ENCODE measurements at regions not wholly inside any gene's neighbourhood (a gene's known extent, or its start where the extent isn't known, plus 50 kb on each side); places are given as distances from the start of the nearest gene placed in this dataset.

DNA sequence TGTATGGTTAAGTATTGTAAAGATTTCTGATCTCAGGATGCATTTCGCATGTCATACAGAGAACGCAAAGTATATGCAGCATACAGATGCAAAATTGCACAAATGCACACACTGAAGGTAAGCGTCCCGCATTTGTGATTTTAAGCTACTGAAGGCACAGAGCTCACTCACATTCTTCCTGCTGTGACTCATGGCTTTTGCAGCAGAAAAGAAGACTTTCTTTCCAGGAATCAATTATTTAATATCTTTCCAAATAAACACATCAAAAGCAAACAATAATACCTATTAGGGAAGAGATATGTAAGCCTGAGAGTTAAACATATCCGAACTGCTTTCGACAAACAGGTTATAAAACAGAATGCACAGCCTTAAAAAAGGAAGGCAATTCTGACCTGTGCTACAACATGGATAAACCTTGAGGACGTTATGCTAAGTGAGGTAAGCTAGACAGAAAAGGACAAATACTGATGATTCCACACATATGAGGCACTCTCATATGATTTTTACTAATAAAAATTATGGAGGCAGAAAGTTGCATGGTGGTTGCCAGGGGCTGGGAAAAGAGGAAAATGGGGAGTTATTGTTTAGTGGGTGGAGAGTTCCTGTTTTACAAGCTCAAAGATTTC is 109.0 kb downstream of the TFAP2A start:
- no peak for DNase-seq (ENCODE audit: low spot score)

DNA sequence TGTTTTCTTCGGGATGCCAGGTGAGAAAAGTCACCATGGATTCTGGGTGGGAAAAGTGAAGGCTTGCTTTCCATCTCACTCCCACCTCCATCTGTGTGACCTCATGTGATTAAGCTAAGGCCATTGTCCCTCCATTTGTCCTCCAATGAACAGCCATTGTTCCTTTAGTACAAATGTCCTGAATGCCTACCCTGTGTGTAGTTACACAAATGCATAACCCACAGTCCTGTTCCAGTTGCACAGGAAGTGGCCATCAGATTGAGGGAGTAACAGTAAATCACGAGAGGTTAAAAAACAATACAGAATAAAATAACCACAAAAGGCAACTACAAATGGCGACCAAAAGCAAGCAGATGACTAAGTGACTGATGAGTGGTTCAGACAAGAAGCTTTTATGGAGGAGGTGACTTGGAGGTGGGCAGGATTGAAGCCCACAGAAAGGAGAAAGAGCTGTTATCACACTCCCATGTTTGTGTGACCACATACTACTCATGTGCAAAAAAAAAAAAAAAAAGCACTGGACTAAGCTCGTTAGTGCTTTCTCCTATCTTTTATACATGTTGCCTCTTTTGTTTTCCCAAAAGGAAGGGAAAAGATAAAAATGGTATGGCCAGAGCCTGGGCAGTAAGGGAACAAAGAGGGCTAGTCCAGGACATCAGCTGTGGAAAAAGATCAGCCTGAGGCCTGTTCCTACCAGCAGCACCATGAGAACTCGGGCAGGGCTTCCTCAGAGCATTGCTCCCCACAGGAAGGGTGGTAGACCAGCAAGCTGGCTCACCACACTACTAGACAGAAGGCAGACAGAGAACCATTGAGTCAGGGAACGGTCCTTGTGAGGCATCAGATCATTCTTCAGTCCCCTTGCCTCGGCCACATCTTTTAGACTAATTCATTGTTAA is 111.0 kb downstream of the TFAP2A start:
- DNase-seq (ENCODE audit: low spot score): no peak

DNA sequence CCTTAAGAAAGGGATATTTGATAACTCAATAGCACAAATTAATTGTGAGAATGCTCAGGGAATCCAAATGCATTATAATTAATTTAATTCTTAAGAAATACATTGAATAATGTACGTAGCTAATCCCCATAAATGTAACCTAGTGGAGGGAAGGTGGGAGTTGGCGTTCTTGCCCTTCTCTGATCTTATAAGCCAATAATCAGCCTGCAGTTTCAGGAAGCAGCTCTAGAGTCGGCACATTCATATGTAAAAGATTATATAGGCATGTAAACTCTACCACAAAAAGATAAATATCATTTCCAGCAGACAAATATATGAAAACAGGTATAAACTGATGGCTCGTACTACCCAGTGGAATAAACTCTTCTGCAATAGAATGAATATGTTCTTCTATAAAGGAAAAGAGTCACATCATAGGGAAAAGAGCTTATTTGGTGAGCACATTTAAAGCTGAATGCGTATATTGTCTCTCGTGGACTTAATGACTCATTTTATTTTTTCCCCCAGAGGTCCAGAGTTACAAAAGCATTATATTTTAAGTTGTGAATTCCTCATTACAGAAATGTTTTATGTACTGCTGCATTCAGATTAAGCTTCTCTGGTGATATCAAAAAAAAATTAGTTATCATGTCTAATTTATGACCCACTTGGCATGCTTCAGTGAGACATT is 112.2 kb downstream of the TFAP2A start:
- DNase-seq (ENCODE audit: low spot score): no peak

DNA sequence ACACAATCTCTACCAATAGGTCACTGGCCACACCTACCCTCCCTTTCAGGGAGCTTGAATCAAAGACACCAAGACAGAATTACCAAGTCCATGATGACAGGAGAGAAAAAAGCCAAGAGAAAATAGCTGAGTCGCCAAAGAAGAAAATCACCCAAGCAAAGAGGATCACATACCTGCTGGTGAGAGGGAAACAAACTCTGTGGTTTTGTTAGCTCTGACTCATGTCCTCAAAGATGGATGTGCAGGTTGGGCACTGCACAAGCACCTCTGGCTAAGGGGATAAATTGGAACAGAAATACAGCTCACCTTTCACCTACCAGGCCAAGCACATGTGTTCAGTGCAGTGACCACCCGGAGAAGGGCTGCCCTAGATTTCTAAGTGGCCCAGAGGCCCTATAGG is 114.8 kb downstream of the TFAP2A start:
- DNase-seq (ENCODE audit: low spot score): no peak

DNA sequence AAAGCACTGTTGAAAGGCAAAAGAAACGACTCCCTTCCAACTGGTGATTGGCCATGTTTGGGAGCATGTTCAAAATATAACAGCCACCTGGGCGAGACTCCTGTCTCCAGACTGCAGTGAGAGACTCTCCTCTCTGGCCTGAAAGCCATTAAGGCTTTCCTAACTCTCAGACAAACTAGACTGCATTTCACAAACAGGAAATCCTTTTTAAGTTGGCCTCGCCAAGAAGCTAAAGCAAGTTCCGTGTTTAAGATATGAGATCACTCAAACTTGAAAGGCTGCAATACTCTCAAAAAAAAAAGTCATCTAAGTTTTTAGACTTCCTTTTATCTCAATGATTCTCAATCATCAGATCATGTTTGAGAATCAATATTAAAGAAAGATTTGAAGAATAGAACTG is 117.0 kb downstream of the TFAP2A start:
- no peak for DNase-seq (ENCODE audit: low spot score)

DNA sequence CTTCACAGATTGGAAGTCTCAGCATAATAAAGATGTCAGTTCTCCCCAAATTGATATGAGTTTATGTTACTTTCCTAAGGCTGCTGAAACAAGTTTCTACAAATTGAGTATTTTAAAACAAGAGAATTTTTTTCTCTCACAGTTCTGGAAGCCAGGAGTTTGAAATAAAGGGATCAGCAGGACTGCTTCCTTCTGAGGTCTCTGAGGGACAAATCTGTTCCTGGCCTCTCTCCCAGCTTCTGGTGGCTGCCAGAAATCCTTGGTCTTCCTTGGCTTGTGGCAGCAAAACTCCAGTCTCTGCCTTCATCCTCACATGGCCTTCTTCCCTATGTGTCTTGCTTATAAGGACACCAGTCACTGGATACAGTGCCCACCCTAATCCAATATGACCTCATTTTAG is 136.1 kb downstream of the TFAP2A start:
- no peak for DNase-seq (ENCODE audit: low spot score)

DNA sequence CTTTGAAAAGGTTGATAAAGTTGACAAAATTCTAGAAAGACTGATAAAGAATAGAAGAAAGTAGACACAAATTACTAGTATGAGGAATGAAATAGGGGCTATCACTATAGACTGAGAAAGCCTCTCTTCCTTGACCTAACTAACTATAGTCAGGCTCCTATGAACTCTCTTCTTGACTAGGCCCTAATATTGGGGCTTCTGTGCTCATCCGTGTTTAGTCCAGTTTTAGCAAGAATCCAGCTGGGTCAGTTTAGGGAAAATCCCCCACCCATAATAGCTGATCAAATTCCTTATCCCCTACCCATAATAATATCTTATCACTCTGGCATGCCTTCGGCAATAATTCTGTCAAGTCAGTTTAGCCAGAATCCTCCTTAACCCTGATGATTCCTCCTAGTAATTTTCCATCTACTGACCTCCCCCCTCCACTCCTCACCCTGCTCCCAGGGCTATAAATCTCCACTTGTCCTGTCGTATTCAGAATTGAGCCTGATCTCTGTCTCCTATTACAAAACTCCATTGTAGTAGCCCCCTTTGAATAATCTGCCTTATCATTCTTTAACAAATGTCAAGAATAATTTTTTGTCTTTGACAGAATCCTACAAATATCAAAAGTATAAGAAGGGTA is 138.1 kb downstream of the TFAP2A start:
- DNase-seq (ENCODE audit: low spot score): no peak

DNA sequence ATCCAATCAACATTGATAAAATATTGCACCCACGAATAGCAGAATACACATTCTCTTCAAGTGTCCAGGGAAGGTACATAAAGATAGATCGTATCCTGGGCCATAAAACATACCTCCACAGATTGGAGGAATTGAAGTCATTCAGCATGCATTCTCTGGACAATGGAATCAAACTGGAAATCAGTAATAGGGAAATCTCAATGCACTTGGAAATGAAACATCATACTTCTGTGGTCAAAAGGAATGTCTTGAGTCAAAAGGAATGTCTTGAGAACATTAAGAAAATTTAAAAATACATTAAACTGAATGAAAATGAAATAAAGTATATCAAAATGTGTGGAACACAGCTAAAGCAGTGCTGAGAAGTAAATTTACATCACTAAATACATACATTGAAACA is 138.8 kb downstream of the TFAP2A start:
- no peak for DNase-seq (ENCODE audit: low spot score)

DNA sequence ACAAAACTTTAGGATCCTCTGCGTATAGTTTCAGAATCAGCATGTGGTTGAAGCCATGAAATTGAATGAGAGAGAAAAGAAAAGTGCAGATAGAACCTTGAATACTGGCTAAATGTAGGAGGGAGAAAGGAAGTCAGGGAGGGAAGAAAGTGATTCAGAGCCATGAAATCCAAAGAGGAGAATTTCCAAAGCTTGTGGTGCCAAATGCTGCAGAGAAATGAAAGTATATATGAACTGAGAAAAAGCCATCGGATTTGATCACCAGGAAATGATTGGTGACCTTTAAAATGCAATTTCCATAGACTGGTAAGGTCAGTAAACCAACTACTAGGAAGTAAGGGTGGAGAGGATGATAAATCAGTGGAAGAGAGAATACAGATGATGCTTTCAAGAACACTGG is 142.3 kb downstream of the TFAP2A start:
- no peak for DNase-seq (ENCODE audit: low spot score)

DNA sequence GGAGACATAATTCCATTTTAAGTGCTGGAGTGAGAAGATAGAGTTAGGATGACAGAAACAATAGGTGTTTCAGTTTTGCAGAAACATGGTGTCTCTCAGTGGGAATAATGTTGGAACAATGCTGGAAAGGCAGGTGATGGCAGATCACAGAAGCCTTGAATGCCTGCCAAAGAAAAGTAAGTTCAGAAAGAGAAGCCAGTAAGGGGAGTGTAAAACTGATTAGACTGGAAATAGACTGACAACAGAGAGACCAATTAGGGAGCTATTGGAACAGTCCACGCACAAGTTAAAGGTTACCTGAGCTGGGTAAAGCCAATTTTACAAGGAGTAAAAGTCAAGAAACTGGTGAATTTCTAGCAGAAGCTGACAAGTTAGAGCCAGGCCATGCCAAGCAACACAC is 142.9 kb downstream of the TFAP2A start:
- DNase-seq (ENCODE audit: low spot score): no peak

DNA sequence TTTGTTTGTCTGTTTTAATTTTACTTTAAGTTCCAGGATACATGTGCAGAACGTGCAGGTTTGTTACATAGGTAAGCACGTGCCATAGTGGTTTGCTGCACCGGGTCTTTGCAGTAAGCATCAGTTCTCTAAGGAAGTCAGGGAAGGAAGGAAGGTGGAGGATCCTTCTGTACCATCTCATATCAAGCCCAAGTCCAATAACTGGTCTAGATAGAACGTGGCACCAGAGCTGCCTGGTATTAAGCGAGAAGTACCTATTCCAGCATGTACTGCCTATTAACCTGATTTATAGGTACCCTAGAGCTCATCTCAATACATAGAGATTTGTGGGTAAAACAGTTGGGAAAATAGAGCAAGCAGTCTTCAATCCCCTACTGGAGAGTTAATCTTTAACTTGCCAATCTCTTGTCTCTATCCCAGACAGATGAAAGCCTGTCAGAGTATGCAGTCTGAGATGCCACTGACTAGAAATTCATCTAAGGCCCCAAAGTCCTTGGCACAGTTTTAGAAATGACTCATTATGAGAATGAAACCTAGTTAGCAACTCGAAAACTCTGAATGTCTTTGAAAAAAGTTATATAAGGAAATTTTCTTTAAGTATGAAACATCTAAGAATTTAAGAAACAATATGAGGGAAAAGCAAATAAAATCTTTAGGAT is 144.9 kb downstream of the TFAP2A start:
- DNase-seq (ENCODE audit: low spot score): no peak

DNA sequence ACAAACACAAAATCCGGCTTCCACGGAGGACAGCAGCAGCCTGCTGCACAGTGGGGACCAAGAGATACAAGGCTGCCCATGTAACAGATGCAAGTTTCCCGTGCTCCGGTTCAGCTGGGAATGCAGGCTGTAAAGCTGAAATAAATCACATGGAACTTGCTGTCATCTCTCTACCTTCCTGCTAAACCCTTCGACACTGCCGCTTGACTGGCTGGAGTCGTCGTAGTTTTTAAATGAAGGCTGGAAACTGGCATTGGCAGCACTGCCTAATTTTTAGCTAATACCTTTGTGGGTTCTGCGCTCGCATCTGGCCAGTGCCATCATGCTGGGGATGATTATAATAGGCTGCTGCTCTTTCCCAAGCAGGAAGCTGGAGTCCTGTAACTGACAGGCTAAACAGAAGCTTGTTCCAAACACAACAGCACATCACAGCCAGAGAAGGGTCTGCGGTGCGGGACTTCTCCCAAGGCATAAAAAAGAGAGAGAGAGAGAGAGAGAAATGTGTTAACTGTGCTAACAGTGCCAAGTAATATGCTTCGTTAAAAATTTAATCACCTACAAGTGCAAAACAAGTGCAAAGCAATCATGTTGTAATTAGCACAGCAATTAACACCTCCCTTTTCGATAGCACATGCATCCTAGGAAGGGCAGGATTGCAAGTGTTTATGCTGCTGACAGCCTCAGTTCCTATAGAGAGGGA is 146.1 kb downstream of the TFAP2A start:
- DNase-seq (ENCODE audit: low spot score): no peak

DNA sequence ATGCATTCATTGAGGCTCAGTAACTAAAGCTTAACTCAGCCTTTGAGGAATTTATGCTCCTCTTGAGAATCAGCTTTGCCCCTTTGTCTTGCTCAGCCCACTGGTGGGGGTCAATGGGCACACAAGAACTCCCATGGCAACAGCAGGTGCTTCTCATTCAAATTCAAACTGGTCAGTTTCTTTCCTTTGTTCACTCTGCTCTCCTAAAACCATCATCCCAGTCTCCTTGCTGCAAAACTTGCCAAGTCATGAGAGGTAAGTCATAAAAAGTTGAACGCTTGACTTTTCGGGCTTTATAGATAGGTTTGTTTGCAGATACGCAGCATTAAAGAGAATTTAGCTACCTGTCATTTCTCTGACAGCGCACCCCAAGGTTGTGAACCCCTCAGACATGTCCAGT is 146.8 kb downstream of the TFAP2A start:
- DNase-seq (ENCODE audit: low spot score): peak; percentile 51

DNA sequence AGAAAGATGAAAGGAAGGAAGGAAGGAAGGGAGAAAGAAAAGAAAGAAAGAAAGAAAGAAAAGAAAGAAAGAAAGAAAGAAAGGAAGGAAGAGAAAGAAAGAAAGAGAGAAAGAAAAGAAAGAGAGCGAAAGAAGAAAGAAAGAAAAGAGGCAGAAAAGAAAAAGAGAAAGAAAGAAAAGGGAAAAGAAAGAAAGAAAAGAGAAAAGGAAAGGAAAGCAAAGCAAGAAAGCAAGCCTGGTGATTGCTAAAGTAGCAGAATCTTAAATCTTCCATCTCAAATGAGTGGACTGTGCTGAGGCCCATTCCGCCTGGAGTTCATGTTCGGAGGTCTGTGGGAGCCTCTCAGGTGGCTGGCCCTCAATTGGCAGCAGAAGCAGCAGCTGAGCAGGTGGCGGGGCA is 148.4 kb downstream of the TFAP2A start:
- no peak for DNase-seq (ENCODE audit: low spot score)

DNA sequence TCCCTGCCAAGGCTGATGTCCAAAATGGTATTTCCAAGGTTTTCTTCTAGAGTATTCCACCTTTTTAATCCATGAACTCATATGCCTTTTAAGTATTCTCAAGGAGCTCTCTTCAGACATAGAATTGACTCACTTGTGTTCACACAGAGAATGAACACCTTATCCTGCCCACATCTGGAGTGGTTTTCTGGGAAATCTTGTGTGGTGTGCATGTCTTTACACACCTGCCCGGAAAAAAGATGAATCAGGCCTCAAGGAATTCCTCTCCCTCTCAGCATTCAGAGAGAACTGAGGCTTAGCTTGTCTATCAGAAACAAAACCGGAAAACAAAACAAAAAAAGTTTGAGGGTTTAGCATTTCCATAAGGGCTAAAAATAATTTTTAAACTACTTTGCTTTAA is 148.8 kb downstream of the TFAP2A start:
- no peak for DNase-seq (ENCODE audit: low spot score)

DNA sequence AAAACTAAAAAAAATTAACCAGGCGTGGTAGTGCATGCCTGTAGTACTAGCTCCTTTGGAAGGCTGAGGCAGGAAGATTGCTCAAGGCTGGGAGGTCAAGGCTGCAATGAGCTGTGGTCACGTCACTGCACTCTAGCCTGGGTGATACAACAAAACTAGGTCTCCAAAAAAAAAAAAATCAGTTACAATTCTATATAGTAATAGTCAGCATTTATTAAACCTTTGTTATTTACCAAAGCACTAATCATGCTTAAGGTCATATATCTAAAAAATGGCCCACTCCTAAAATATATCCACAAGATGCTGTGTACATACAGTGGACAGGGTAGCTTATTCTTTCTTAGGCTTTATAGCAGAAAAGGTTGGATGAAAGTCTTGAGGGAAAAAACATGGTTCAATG is 152.4 kb downstream of the TFAP2A start:
- DNase-seq (ENCODE audit: low spot score): no peak

DNA sequence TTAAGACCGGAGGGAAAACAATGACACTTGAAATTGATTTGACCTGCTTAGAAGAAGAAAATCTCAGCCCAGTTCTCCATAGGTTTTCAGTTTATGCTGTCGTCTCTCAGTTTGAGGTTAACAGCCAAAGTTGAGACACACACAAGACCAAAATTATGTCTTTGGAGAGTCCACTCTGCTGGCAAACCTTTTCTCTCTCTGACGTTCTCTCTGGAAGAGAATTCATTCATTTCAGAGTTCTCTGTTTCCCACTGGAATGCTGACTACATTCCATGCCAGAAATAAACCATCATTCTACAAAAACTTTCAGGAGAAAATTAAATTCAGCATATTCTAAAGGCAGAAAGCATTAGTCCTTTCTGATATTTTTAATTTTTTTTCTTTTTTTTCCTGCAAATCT is 155.2 kb downstream of the TFAP2A start:
- no peak for DNase-seq (ENCODE audit: low spot score)

DNA sequence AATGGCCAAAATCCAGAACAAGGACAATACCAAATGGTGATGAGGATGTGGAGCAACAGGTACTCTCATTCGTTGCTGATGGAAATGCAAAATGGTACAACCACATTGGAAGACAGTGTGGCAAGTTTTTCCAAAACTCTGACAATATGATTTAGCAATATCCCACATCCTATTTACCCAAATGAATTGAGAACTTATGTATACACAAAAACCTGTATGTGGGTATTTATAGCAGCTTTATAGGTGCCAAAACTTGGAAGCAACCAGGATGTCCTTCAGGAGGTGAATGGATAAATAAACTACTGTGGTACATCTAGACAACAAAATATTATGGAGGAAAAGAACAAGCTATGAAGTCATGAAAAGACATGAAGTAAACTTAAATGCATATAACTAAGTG is 156.5 kb downstream of the TFAP2A start:
- DNase-seq (ENCODE audit: low spot score): no peak

DNA sequence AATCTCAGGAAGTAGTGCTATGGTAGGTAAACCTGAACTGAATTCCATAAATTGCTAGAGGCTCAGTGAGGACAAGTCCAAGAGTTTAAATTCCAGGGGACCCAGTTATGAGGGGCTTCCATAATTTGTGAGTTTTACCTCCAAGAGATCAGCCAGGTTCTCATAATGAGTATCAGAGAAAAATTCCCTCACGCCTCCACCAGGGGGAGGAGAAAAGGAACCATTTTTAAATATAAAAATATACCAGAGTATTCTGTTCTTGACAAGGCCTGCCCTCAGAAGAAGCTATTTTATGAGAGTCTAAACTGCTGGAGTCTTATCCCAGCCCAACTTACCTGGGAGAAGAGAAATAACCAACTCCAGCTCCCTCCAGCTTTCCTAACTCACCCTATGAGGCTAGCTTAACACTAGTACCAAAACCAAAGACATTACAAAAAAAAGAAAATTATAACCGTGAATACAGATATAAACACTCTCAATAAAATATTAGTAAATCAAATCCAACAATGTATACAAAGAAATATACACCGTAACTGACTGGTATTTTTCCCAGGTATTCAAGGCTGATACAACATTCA is 158.7 kb downstream of the TFAP2A start:
- DNase-seq (ENCODE audit: low spot score): peak; percentile 30

DNA sequence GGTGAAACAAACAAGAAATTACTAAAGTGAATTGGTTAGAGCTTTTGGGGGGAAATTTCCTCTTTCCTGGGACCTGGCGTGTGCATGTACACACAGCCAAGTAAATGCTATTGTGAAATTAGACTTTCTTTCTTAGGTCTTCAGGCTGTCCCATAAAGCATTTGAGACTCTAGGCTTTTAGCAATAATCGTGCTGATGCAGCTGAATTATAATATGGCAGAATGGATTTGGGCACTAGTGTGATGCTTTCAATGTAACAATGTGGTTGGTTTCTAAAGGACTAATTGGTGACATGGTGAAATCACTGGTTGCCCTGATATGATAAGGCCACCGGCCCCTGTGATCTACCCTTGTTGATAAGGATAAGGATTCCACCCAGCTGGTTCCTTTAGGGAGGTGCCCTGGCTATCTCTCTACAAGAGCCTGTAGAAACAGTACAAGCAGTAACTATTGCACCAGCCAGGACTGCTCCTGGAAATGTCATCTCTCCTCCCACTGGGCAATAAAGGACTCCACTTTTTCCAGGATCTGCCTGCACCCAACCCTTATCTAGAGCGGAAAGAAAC is 164.1 kb downstream of the TFAP2A start:
- DNase-seq (ENCODE audit: low spot score): no peak

DNA sequence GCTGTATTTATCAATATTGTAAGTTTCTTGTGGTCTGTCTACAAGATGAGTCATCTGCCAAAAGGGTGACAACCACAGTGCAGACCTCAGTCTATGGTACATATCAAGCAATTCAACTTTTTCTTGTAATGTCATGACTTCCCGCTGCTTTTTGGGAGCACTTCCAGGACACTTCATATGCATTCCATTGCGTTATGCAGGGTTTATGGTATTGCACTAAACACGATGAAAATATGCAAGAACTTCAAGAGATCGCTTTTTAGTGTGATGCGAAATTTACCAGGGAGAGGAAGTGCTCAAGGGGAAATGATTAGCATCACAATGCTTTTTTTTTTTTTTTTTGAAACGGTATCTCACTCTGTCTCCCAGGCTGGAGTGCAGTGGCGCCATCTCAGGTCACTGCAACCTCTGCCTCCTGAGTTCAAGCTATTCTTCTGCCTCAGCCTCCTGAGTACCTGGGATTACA is 166.5 kb downstream of the TFAP2A start:
- no peak for DNase-seq (ENCODE audit: low spot score)

All from iPS-NIHi11 (cell line).